ENCODE measurements at regions not wholly inside any gene's neighbourhood (a gene's known extent, or its start where the extent isn't known, plus 50 kb on each side); places are given as distances from the start of the nearest gene placed in this dataset.

GRCh38 chr2:154941379-154941778 is 242.9 kb downstream of the KCNJ3 start:
- TF ChIP-seq ZNF768 (tag by site-specific recombination; IDR thresholded peaks at IDR 0.05) (no peak), ZNF704 (tag by site-specific recombination; IDR thresholded peaks at IDR 0.05) (no peak), KLF8 (tag by site-specific recombination; IDR thresholded peaks at IDR 0.05) (no peak)
- CTCF ChIA-PET: no interaction called here
- Histone ChIP-seq H3K36me3 (ENCODE audit: control insufficient read depth in 2 of 2, insufficient read depth in 1 of 2, low read length in 2 of 2) (no peaks in the 10 kb centered on the region), H3K9me3 (ENCODE audit: control insufficient read depth, insufficient read depth, low read depth, low read length) (no peaks in the 10 kb centered on the region), H3K27ac (ENCODE audit: extremely low read depth, low read depth, low read length) (no peak overlapping the region), H3K4me1 (ENCODE audit: control insufficient read depth, insufficient read depth, low read length) (peaks cover 4% of the 10 kb centered on the region; the same call in 1 of the 2 replicates), H3K4me3 (ENCODE audit: low read depth, low read length) (no peak overlapping the region)
- POLR2A ChIA-PET: no interaction called here

GRCh38 chr2:154934213-154934612 is 235.7 kb downstream of the KCNJ3 start:
- CTCF ChIA-PET: no interaction called here
- POLR2A ChIA-PET: no interaction called here

GRCh38 chr2:154924531-154924930 is 226.0 kb downstream of the KCNJ3 start:
- H3K27ac ChIP-seq (ENCODE audit: extremely low read depth, low read depth, low read length): no peak overlapping the region
- no peak overlapping the region for H3K4me3 ChIP-seq (ENCODE audit: low read depth, low read length)
- no peak for TF ChIP-seq ZNF692 (tag by site-specific recombination; IDR thresholded peaks at IDR 0.05)
- no peaks in the 10 kb centered on the region for H3K9me3 ChIP-seq (ENCODE audit: control insufficient read depth, insufficient read depth, low read depth, low read length)
- H3K36me3 ChIP-seq (ENCODE audit: control insufficient read depth in 2 of 2, insufficient read depth in 1 of 2, low read length in 2 of 2): no peaks in the 10 kb centered on the region
- no peaks in the 10 kb centered on the region for H3K4me1 ChIP-seq (ENCODE audit: control insufficient read depth, insufficient read depth, low read length)
- ChIA-PET POLR2A (no interaction called here), CTCF (no interaction called here)

More at GRCh38 chr2:154934213-154934612, 235.7 kb downstream of the KCNJ3 start:
- Histone ChIP-seq H3K4me3 (ENCODE audit: low read depth, low read length) (no peak overlapping the region), H3K4me1 (ENCODE audit: control insufficient read depth, insufficient read depth, low read length) (no peaks in the 10 kb centered on the region), H3K27ac (ENCODE audit: extremely low read depth, low read depth, low read length) (no peak overlapping the region), H3K9me3 (ENCODE audit: control insufficient read depth, insufficient read depth, low read depth, low read length) (no peaks in the 10 kb centered on the region), H3K36me3 (ENCODE audit: control insufficient read depth in 2 of 2, insufficient read depth in 1 of 2, low read length in 2 of 2) (no peaks in the 10 kb centered on the region)
- TF ChIP-seq ZNF292 (tag by site-specific recombination; IDR thresholded peaks at IDR 0.05; ENCODE audit: borderline replicate concordance, low read depth): no peak
- no peak for TF ChIP-seq ZNF791 (tag by site-specific recombination; IDR thresholded peaks at IDR 0.05)
- no peak for TF ChIP-seq ZNF324 (tag by site-specific recombination; IDR thresholded peaks at IDR 0.05)
- TF ChIP-seq ZNF529 (tag by site-specific recombination; IDR thresholded peaks at IDR 0.05; ENCODE audit: insufficient replicate concordance): no peak
- peak; percentile 94 for TF ChIP-seq TRIM28 (IDR thresholded peaks at IDR 0.05; ENCODE audit: borderline replicate concordance, low read length)
- peak; percentile 88 for TF ChIP-seq SETDB1 (IDR thresholded peaks at IDR 0.05; ENCODE audit: insufficient read length, low read length)

- POLR2A ChIA-PET: no interaction called here
- Histone ChIP-seq H3K4me1 (ENCODE audit: control insufficient read depth, insufficient read depth, low read length) (no peaks in the 10 kb centered on the region), H3K36me3 (ENCODE audit: control insufficient read depth in 2 of 2, insufficient read depth in 1 of 2, low read length in 2 of 2) (no peaks in the 10 kb centered on the region), H3K27ac (ENCODE audit: extremely low read depth, low read depth, low read length) (no peak overlapping the region), H3K4me3 (ENCODE audit: low read depth, low read length) (no peak overlapping the region), H3K9me3 (ENCODE audit: control insufficient read depth, insufficient read depth, low read depth, low read length) (no peaks in the 10 kb centered on the region)
- CTCF ChIA-PET: no interaction called here
- TF ChIP-seq PRDM10 (tag by site-specific recombination; IDR thresholded peaks at IDR 0.05): no peak
- TF ChIP-seq ZNF354C (tag by site-specific recombination; IDR thresholded peaks at IDR 0.05; ENCODE audit: borderline replicate concordance, low read depth): no peak
- TF ChIP-seq ZNF830 (tag by site-specific recombination; IDR thresholded peaks at IDR 0.05; ENCODE audit: low read depth): no peak
- TF ChIP-seq CTCF (tag by site-specific recombination; IDR thresholded peaks at IDR 0.05): no peak
- TF ChIP-seq REST (tag by site-specific recombination; IDR thresholded peaks at IDR 0.05): no peak
Measured at GRCh38 chr2:154914561-154914960, 216.1 kb downstream of the KCNJ3 start.
